SIG-M5 treated with dmso at 0.1 percent for 504 hours (cell line): ENCODE measurements at regions not wholly inside any gene's neighbourhood (a gene's known extent, or its start where the extent isn't known, plus 50 kb on each side); places are given as distances from the start of the nearest gene placed in this dataset.

Experiments used
- DNase-seq: peaks from one replicate; lab custom pipeline; 2025; ENCODE audit not compliant: unreplicated experiment; lab: John Stamatoyannopoulos, UW

- DNase-seq = no peak
These were observed 51.8 kb upstream of the NDUFB4 start for GRCh38 chr3:120544361-120544760.

- no peak for DNase-seq
These were observed 59.5 kb upstream of the NDUFB4 start for GRCh38 chr3:120536642-120537041.

- DNase-seq = no peak
These were observed 63.2 kb upstream of the NDUFB4 start for GRCh38 chr3:120532969-120533368.

GRCh38 chr3:120528163-120528562 is 68.0 kb upstream of the NDUFB4 start:
- DNase-seq = no peak

GRCh38 chr3:120526011-120526870 is 69.9 kb upstream of the NDUFB4 start:
- no peak for DNase-seq

- no peak for DNase-seq
These were observed 71.8 kb upstream of the NDUFB4 start for GRCh38 chr3:120524171-120524923.

- no peak for DNase-seq
These were observed 65.3 kb upstream of the FSTL1 start for GRCh38 chr3:120516136-120516535.

GRCh38 chr3:120512655-120513054 is 61.9 kb upstream of the FSTL1 start:
- DNase-seq = no peak

GRCh38 chr3:120506828-120507774 is 56.3 kb upstream of the FSTL1 start:
- DNase-seq = peak; percentile 22

- no peak for DNase-seq
These were observed 55.5 kb upstream of the FSTL1 start for GRCh38 chr3:120506076-120506827.

GRCh38 chr3:120503727-120504616 is 53.2 kb upstream of the FSTL1 start:
- no peak for DNase-seq

GRCh38 chr3:120502116-120502515 is 51.3 kb upstream of the FSTL1 start:
- DNase-seq = no peak
